CD4-positive, CD25-positive, alpha-beta regulatory T cell (primary cell): ENCODE measurements at regions not wholly inside any gene's neighbourhood (a gene's known extent, or its start where the extent isn't known, plus 50 kb on each side); places are given as distances from the start of the nearest gene placed in this dataset.

Experiments used
- ATAC-seq, 2 donors: fragments of 150-1000 bp; cut with Tn5 transposase; one replicate each; pipeline ENCODE4 v1.10.0; 2021; ENCODE audit warnings: low read depth in 2 of 2, moderate number of reproducible peaks in 2 of 2, moderate library complexity in 1 of 2
- DNase-seq, 3 donors: peaks; one replicate each; pipeline versions ENCODE4 v3.0.0 to v3.0.0-alpha.2; 2012 to 2022; ENCODE audit warnings: mixed read lengths in 1 of 3
- H3K27ac ChIP-seq: one replicate; pipeline ENCODE4 v1.7.0; 2013; ENCODE audit warnings: mild to moderate bottlenecking, low read length; ENCODE audit not compliant: insufficient read depth, poor library complexity, severe bottlenecking
- H3K27me3 ChIP-seq: one replicate; pipeline ENCODE4 v1.7.0; 2013; ENCODE audit warnings: low read length; ENCODE audit not compliant: control insufficient read depth, insufficient read depth
- H3K36me3 ChIP-seq: one replicate; pipeline ENCODE4 v1.7.0; 2013; ENCODE audit warnings: mild to moderate bottlenecking, low read length, moderate library complexity; ENCODE audit not compliant: control insufficient read depth, insufficient read depth
- H3K4me1 ChIP-seq: 2 replicates; pipeline ENCODE4 v1.7.0; 2013; ENCODE audit warnings: mild to moderate bottlenecking, low read length; ENCODE audit not compliant: insufficient read depth, control insufficient read depth, poor library complexity, severe bottlenecking
- H3K4me3 ChIP-seq: one replicate; pipeline ENCODE4 v1.7.0; 2013; ENCODE audit warnings: low read depth, mild to moderate bottlenecking, low read length, moderate library complexity
- H3K9me3 ChIP-seq, 2 experiments: 1 replicate in 1 of 2; 2 replicates in 1 of 2; pipeline ENCODE4 v1.7.0; 2013; ENCODE audit warnings: low read length in 2 of 2, mild to moderate bottlenecking in 1 of 2, moderate library complexity in 1 of 2; ENCODE audit not compliant: control insufficient read depth in 2 of 2
- H3K27ac Mint-ChIP-seq, 3 donors: one replicate each; pipeline ENCODE4 v1.8.0; 2020 to 2022; ENCODE audit warnings: mild to moderate bottlenecking in 3 of 3, mixed read lengths in 3 of 3, moderate library complexity in 2 of 3
- H3K27me3 Mint-ChIP-seq: one replicate; pipeline ENCODE4 v1.8.0; 2022; ENCODE audit warnings: mild to moderate bottlenecking, mixed read lengths
- H3K36me3 Mint-ChIP-seq: one replicate; pipeline ENCODE4 v1.8.0; 2020; ENCODE audit warnings: mixed read lengths
- H3K4me1 Mint-ChIP-seq, 4 donors: one replicate each; pipeline ENCODE4 v1.8.0; 2020 to 2022; ENCODE audit warnings: mixed read lengths in 4 of 4, mild to moderate bottlenecking in 1 of 4
- H3K4me3 Mint-ChIP-seq, 4 donors: one replicate each; pipeline ENCODE4 v1.8.0; 2020 to 2022; ENCODE audit warnings: mild to moderate bottlenecking in 4 of 4, mixed read lengths in 4 of 4, moderate library complexity in 3 of 4
- H3K9me3 Mint-ChIP-seq, 7 donors: one replicate each; pipeline ENCODE4 v1.8.0; 2020 to 2022; ENCODE audit warnings: mixed read lengths in 7 of 7, mild to moderate bottlenecking in 3 of 7, moderate library complexity in 2 of 7

GRCh38 chr4:31983246-31983645, 1263.1 kb downstream of the PCDH7 start:
- H3K4me3 Mint-ChIP-seq: no peak overlapping the region
- DNase-seq: no peak
- H3K9me3 Mint-ChIP-seq: peaks cover 0 to 37% (median 4%) of the 10 kb centered on the region in 7 donors
- H3K36me3 Mint-ChIP-seq: no peaks in the 10 kb centered on the region
- no peaks in the 10 kb centered on the region for H3K27me3 Mint-ChIP-seq
- no peak for ATAC-seq
- H3K4me3 ChIP-seq: no peak overlapping the region
- H3K4me1 Mint-ChIP-seq: no peaks in the 10 kb centered on the region
- peaks cover 2 to 5% of the 10 kb centered on the region in 2 experiments for H3K9me3 ChIP-seq
- no peak overlapping the region for H3K27ac Mint-ChIP-seq
- no peaks in the 10 kb centered on the region for H3K27me3 ChIP-seq
- H3K27ac ChIP-seq: no peak overlapping the region
- H3K4me1 ChIP-seq: no peaks in the 10 kb centered on the region
- H3K36me3 ChIP-seq: no peaks in the 10 kb centered on the region

DNA sequence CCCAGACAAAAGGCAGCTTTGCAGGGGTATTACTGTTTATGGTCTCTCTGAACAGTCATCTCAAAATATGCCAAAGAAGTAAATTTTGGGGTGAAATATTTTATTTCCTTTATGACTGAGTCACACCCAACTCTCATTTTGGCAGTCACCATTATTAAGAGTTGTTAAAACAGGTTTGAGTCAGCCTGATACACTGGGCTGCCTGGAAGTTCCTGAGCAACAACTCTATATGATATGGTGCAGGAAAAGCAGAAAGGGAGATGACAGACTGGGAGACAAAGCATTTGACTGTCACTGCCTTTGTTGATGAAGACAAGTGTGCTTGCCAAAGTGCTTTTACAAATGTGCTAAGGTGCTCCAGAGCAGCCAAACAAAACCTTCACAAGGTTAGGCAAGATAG, 1263.5 kb downstream of the PCDH7 start:
- H3K9me3 ChIP-seq: peaks cover 2 to 5% of the 10 kb centered on the region in 2 experiments
- Mint-ChIP-seq H3K4me3 (no peak overlapping the region), H3K27ac (no peak overlapping the region), H3K36me3 (no peaks in the 10 kb centered on the region), H3K9me3 (peaks cover 0 to 37% (median 3%) of the 10 kb centered on the region in 7 donors), H3K27me3 (no peaks in the 10 kb centered on the region), H3K4me1 (no peaks in the 10 kb centered on the region)
- H3K27ac ChIP-seq: no peak overlapping the region
- ATAC-seq: no peak
- no peaks in the 10 kb centered on the region for H3K36me3 ChIP-seq
- H3K27me3 ChIP-seq: no peaks in the 10 kb centered on the region
- no peak for DNase-seq
- H3K4me1 ChIP-seq: no peaks in the 10 kb centered on the region
- no peak overlapping the region for H3K4me3 ChIP-seq

DNA sequence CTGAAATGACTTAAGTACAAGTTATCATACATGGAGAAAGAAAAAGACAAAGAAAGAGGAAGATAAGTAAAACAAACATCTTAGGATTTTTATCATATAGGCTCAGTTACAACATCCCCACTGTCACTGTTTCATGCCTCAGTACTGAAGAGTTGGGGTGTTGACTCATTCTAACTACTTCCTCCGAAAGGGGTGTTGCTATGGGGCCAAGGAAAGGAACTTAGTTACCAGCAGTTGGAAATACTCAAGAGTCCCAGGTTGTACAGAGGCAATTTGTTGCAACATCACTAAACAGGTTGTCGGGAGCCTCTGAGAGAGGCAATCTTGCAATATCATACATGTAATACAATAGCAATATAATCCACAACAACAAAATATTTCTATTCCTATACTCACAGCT, 1264.7 kb downstream of the PCDH7 start:
- no peaks in the 10 kb centered on the region for H3K36me3 ChIP-seq
- no peaks in the 10 kb centered on the region for H3K27me3 ChIP-seq
- Mint-ChIP-seq H3K36me3 (no peaks in the 10 kb centered on the region), H3K4me3 (no peak overlapping the region), H3K4me1 (no peaks in the 10 kb centered on the region), H3K27ac (no peak overlapping the region), H3K27me3 (no peaks in the 10 kb centered on the region), H3K9me3 (peaks cover 0 to 30% (median 3%) of the 10 kb centered on the region in 7 donors)
- peaks cover 2 to 5% of the 10 kb centered on the region in 2 experiments for H3K9me3 ChIP-seq
- no peak overlapping the region for H3K4me3 ChIP-seq
- ATAC-seq (no peak), DNase-seq (no peak)
- H3K4me1 ChIP-seq: no peaks in the 10 kb centered on the region
- no peak overlapping the region for H3K27ac ChIP-seq

DNA sequence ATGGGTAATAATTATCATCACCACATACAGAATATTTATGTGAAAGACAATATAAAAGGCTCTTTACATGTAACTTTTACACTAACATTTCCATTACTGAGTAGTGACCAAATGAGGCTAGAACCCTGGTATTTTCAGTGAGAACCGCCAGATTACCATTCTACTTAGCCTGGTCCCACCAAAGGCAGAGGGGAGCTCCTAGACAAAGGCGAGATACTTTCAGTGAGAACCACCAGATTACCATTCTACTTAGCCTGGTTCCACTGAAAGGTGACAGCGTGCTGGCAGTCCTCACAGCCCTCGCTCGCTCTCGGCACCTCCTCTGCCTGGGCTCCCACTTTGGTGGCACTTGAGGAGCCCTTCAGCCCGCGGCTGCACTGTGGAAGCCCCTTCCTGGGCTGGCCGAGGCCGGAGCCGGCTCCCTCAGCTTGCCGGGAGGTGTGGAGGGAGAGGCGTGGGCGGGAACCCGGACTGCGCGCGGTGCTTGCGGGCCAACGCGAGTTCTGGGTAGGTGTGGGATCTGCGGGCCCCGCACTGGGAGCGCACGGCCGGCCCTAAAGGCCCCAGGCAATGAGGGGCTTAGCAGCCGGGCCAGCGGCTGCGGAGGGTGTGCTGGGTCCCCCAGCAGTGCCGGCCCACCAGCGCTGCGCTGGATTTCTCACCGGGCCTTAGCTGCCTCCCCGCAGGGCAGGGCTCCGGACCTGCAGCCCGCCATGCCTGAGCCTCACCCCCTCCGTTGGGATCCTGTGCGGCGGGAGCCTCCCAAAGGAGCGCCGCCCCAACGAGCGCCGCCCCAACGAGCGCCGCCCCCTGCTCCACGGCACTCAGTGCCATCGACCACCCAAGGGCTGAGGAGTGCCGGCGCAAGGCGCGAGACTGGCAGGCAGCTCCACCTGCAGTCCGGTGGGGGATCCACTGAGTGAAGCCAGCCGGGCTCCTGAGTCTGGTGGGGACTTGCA, 1276.1 kb downstream of the PCDH7 start:
- Mint-ChIP-seq H3K27ac (no peak overlapping the region), H3K4me1 (no peaks in the 10 kb centered on the region), H3K9me3 (peaks cover 0 to 19% (median 7%) of the 10 kb centered on the region in 7 donors), H3K4me3 (no peak overlapping the region), H3K27me3 (no peaks in the 10 kb centered on the region), H3K36me3 (no peaks in the 10 kb centered on the region)
- no peak overlapping the region for H3K4me3 ChIP-seq
- H3K27ac ChIP-seq: no peak overlapping the region
- no peaks in the 10 kb centered on the region for H3K9me3 ChIP-seq
- no peaks in the 10 kb centered on the region for H3K27me3 ChIP-seq
- DNase-seq: no peak
- ATAC-seq: no peak
- H3K4me1 ChIP-seq: no peaks in the 10 kb centered on the region
- no peaks in the 10 kb centered on the region for H3K36me3 ChIP-seq

GRCh38 chr4:31998807-31999206, 1278.6 kb downstream of the PCDH7 start:
- Histone ChIP-seq H3K4me1 (no peaks in the 10 kb centered on the region), H3K9me3 (no peaks in the 10 kb centered on the region), H3K36me3 (no peaks in the 10 kb centered on the region), H3K4me3 (no peak overlapping the region), H3K27me3 (no peaks in the 10 kb centered on the region), H3K27ac (no peak overlapping the region)
- ATAC-seq (no peak), DNase-seq (no peak)
- no peaks in the 10 kb centered on the region for H3K36me3 Mint-ChIP-seq
- no peaks in the 10 kb centered on the region for H3K4me1 Mint-ChIP-seq
- no peak overlapping the region for H3K27ac Mint-ChIP-seq
- H3K9me3 Mint-ChIP-seq: peaks cover 0 to 17% (median 6%) of the 10 kb centered on the region in 7 donors
- no peak overlapping the region for H3K4me3 Mint-ChIP-seq
- no peaks in the 10 kb centered on the region for H3K27me3 Mint-ChIP-seq

DNA sequence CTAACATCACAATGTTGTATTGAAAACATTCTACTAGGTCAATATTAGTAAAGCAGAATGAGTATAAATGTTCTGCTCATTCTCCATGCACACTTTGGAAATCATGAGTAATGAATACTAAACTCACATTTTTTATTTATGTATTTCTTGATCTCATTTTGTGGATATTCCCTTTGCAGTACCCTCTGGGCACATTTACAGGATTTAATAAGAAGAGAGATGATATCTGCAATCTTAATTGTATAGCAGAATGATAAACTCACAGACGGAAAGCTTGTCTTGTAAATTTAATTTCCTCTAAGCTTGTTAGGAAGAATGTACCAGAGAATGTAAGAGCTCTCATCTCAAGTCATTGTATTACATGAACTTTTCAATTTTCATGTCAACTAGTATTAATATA, 1279.7 kb downstream of the PCDH7 start:
- H3K4me3 ChIP-seq: no peak overlapping the region
- no peaks in the 10 kb centered on the region for H3K9me3 ChIP-seq
- Mint-ChIP-seq H3K4me1 (no peaks in the 10 kb centered on the region), H3K27me3 (no peaks in the 10 kb centered on the region), H3K27ac (no peak overlapping the region), H3K4me3 (no peak overlapping the region), H3K9me3 (peaks cover 0 to 17% (median 6%) of the 10 kb centered on the region in 7 donors), H3K36me3 (no peaks in the 10 kb centered on the region)
- DNase-seq: no peak
- no peaks in the 10 kb centered on the region for H3K4me1 ChIP-seq
- H3K27me3 ChIP-seq: no peaks in the 10 kb centered on the region
- H3K27ac ChIP-seq: no peak overlapping the region
- ATAC-seq: no peak
- no peaks in the 10 kb centered on the region for H3K36me3 ChIP-seq

GRCh38 chr4:32000846-32001488, 1280.8 kb downstream of the PCDH7 start:
- Histone ChIP-seq H3K4me3 (no peak overlapping the region), H3K27me3 (no peaks in the 10 kb centered on the region), H3K9me3 (no peaks in the 10 kb centered on the region), H3K36me3 (no peaks in the 10 kb centered on the region), H3K4me1 (no peaks in the 10 kb centered on the region), H3K27ac (no peak overlapping the region)
- Mint-ChIP-seq H3K4me1 (no peaks in the 10 kb centered on the region), H3K27ac (no peak overlapping the region), H3K36me3 (no peaks in the 10 kb centered on the region), H3K4me3 (no peak overlapping the region), H3K9me3 (peaks cover 0 to 16% (median 8%) of the 10 kb centered on the region in 7 donors), H3K27me3 (no peaks in the 10 kb centered on the region)
- DNase-seq (no peak), ATAC-seq (no peak)
